ENCODE measurements at regions not wholly inside any gene's neighbourhood (a gene's known extent, or its start where the extent isn't known, plus 50 kb on each side); places are given as distances from the start of the nearest gene placed in this dataset.

GRCh38 chr13:109537584-109537983 is 248.8 kb downstream of the IRS2 start:
- in situ Hi-C loops (cut with MboI; ENCODE audit: low sequenced_read_pairs) = no loop called here

GRCh38 chr13:109533350-109533749 is 253.0 kb downstream of the IRS2 start:
- in situ Hi-C loops (cut with MboI; ENCODE audit: low sequenced_read_pairs) = no loop called here

GRCh38 chr13:109529964-109530363 is 256.4 kb downstream of the IRS2 start:
- in situ Hi-C loops (cut with MboI; ENCODE audit: low sequenced_read_pairs) = no loop called here

GRCh38 chr13:109521719-109522118 is 264.7 kb downstream of the IRS2 start:
- in situ Hi-C loops (cut with MboI; ENCODE audit: low sequenced_read_pairs) = no loop called here

GRCh38 chr13:109517517-109517916 is 268.9 kb downstream of the IRS2 start:
- in situ Hi-C loops (cut with MboI; ENCODE audit: low sequenced_read_pairs) = no loop called here

- in situ Hi-C loops (cut with MboI; ENCODE audit: low sequenced_read_pairs) = no loop called here
Observed at GRCh38 chr13:109516186-109516585, 270.2 kb downstream of the IRS2 start.

GRCh38 chr13:109510013-109510412 is 276.4 kb downstream of the IRS2 start:
- in situ Hi-C loops (cut with MboI; ENCODE audit: low sequenced_read_pairs) = no loop called here

- in situ Hi-C loops (cut with MboI; ENCODE audit: low sequenced_read_pairs) = no loop called here
Observed at GRCh38 chr13:109509154-109509900, 277.1 kb downstream of the IRS2 start.

- in situ Hi-C loops (cut with MboI; ENCODE audit: low sequenced_read_pairs) = no loop called here
Observed at GRCh38 chr13:109500146-109500773, 286.1 kb downstream of the IRS2 start.

GRCh38 chr13:109497917-109498316 is 288.5 kb downstream of the IRS2 start:
- in situ Hi-C loops (cut with MboI; ENCODE audit: low sequenced_read_pairs) = no loop called here

GRCh38 chr13:109496216-109496615 is 290.2 kb downstream of the IRS2 start:
- in situ Hi-C loops (cut with MboI; ENCODE audit: low sequenced_read_pairs) = no loop called here

GRCh38 chr13:109494925-109495369 is 291.4 kb downstream of the IRS2 start:
- in situ Hi-C loops (cut with MboI; ENCODE audit: low sequenced_read_pairs) = no loop called here

- in situ Hi-C loops (cut with MboI; ENCODE audit: low sequenced_read_pairs) = no loop called here
Observed at GRCh38 chr13:109485136-109485794, 301.1 kb downstream of the IRS2 start.

- in situ Hi-C loops (cut with MboI; ENCODE audit: low sequenced_read_pairs) = no loop called here
Observed at GRCh38 chr13:109483284-109483683, 303.1 kb downstream of the IRS2 start.

GRCh38 chr13:109481040-109481439 is 305.3 kb downstream of the IRS2 start:
- in situ Hi-C loops (cut with MboI; ENCODE audit: low sequenced_read_pairs) = no loop called here

GRCh38 chr13:109480011-109480955 is 306.1 kb downstream of the IRS2 start:
- in situ Hi-C loops (cut with MboI; ENCODE audit: low sequenced_read_pairs) = no loop called here

GRCh38 chr13:109479534-109479933 is 306.8 kb downstream of the IRS2 start:
- in situ Hi-C loops (cut with MboI; ENCODE audit: low sequenced_read_pairs) = no loop called here

- in situ Hi-C loops (cut with MboI; ENCODE audit: low sequenced_read_pairs) = no loop called here
Observed at GRCh38 chr13:109476001-109476400, 310.4 kb downstream of the IRS2 start.

GRCh38 chr13:109468123-109468522 is 318.3 kb downstream of the IRS2 start:
- in situ Hi-C loops (cut with MboI; ENCODE audit: low sequenced_read_pairs) = no loop called here

- in situ Hi-C loops (cut with MboI; ENCODE audit: low sequenced_read_pairs) = no loop called here
Observed at GRCh38 chr13:109465148-109465547, 321.2 kb downstream of the IRS2 start.

All from HL-60/S4 (cell line).